SK-N-SH (cell line): ENCODE measurements at regions not wholly inside any gene's neighbourhood (a gene's known extent, or its start where the extent isn't known, plus 50 kb on each side); places are given as distances from the start of the nearest gene placed in this dataset.

Experiments used
- CTCF ChIA-PET: fragments of 300-600, 350-600 bp; formaldehyde crosslinking; extraction: SDS; loops from one replicate; lab custom pipeline; 2021; lab: Yijun Ruan, JAX
- POLR2A ChIA-PET: fragments of 350-600 bp; sonication (Branson Sonifier 250); formaldehyde crosslinking; extraction: SDS; loops from one replicate; lab custom pipeline; 2020; ENCODE audit warnings: antibody characterized with exemption, inconsistent platforms; lab: Yijun Ruan, JAX
- DNase-seq: peaks from one replicate; pipeline ENCODE4 v3.0.0; 2012
- H2AFZ ChIP-seq: fragments of 200-600 bp; sonication (generic); 2 replicates; pipeline ENCODE4 v1.8.1; 2016; ENCODE audit warnings: antibody characterized with exemption, mild to moderate bottlenecking, low read depth
- H3F3A ChIP-seq: fragments of 200-600 bp; sonication (generic); replicated peaks from 2 replicates; pipeline ENCODE3; 2016; ENCODE audit warnings: antibody characterized with exemption, mild to moderate bottlenecking; ENCODE audit not compliant: insufficient read depth
- H3K27ac ChIP-seq, 2 experiments: fragments of 200-500 bp in 1 of 2; fragments of 200-600 bp in 1 of 2; sonication (Bioruptor generic) in 1 of 2; sonication (generic), shearing (Covaris generic) in 1 of 2; 2 replicates each; pipeline versions ENCODE4 v1.5.1 to v1.6.1; 2014 to 2016; ENCODE audit warnings: low read depth in 2 of 2, inconsistent platforms in 1 of 2, low read length in 1 of 2, mild to moderate bottlenecking in 1 of 2, mixed read lengths in 1 of 2
- H3K27me3 ChIP-seq: fragments of 200-600 bp; sonication (generic), shearing (Covaris generic); 2 replicates; pipeline ENCODE4 v1.6.1; 2016; ENCODE audit warnings: mixed run types; ENCODE audit not compliant: insufficient read depth
- H3K36me3 ChIP-seq, 2 experiments: fragments of 200-500 bp in 1 of 2; fragments of 200-600 bp in 1 of 2; sonication (Bioruptor generic) in 1 of 2; sonication (generic) in 1 of 2; replicated peaks in 1 of 2; 2 replicates each; pipeline versions ENCODE3 to v1.5.1; 2014 to 2016; ENCODE audit warnings: low read length in 1 of 2, mild to moderate bottlenecking in 1 of 2; ENCODE audit not compliant: insufficient read depth in 2 of 2, control insufficient read depth in 1 of 2
- H3K4me1 ChIP-seq, 2 experiments: fragments of 200-500 bp in 1 of 2; fragments of 200-600 bp in 1 of 2; sonication (Bioruptor generic) in 1 of 2; sonication (generic), shearing (Covaris generic) in 1 of 2; 2 replicates each; pipeline versions ENCODE4 v1.5.1 to v1.6.1; 2014 to 2016; ENCODE audit warnings: low read depth in 1 of 2, low read length in 1 of 2, mixed run types in 1 of 2; ENCODE audit not compliant: insufficient read depth in 2 of 2, control insufficient read depth in 1 of 2
- H3K4me2 ChIP-seq: fragments of 200-600 bp; sonication (generic), shearing (Covaris generic); 2 replicates; pipeline ENCODE4 v1.6.1; 2017; ENCODE audit warnings: mixed run types
- H3K4me3 ChIP-seq, 2 experiments: fragments of 200-500 bp in 1 of 2; fragments of 200-600 bp in 1 of 2; sonication (Bioruptor generic) in 1 of 2; sonication (generic), shearing (Covaris generic) in 1 of 2; 2 replicates each; pipeline versions ENCODE4 v1.5.1 to v1.8.1; 2014 to 2016; ENCODE audit warnings: low read depth in 2 of 2, inconsistent platforms in 1 of 2, low read length in 1 of 2, mild to moderate bottlenecking in 1 of 2, mixed read lengths in 1 of 2, moderate library complexity in 1 of 2
- H3K79me2 ChIP-seq: fragments of 200-600 bp; sonication (generic); 2 replicates; pipeline ENCODE4 v1.8.1; 2017; ENCODE audit warnings: mild to moderate bottlenecking; ENCODE audit not compliant: insufficient read depth
- H3K9ac ChIP-seq: fragments of 200-600 bp; sonication (generic); 2 replicates; pipeline ENCODE4 v1.6.1; 2017; ENCODE audit warnings: mixed run types
- H3K9me2 ChIP-seq: fragments of 200-600 bp; sonication (generic); 2 replicates; pipeline ENCODE4 v1.6.1; 2017; ENCODE audit warnings: mixed run types
- H3K9me3 ChIP-seq: fragments of 200-600 bp; sonication (generic); 2 replicates; pipeline ENCODE4 v1.6.1; 2017; ENCODE audit warnings: mixed run types, mild to moderate bottlenecking, moderate library complexity
- H4K20me1 ChIP-seq: fragments of 200-600 bp; sonication (generic); 2 replicates; pipeline ENCODE4 v1.6.1; 2017; ENCODE audit warnings: mild to moderate bottlenecking, mixed run types; ENCODE audit not compliant: insufficient read depth
- CHD2 ChIP-seq: fragments of 150-350 bp; IDR thresholded peaks from 2 replicates; pipeline ENCODE4 v1.6.1; 2018; ENCODE audit warnings: low read length; ENCODE audit not compliant: partially characterized antibody
- ELF1 ChIP-seq: IDR thresholded peaks from 2 replicates; pipeline ENCODE4 v1.4.0; 2012
- EP300 ChIP-seq, 2 experiments: IDR thresholded peaks; 2 replicates each; pipeline versions ENCODE4 v1.4.0 to v1.6.1; 2012; ENCODE audit warnings: borderline replicate concordance in 1 of 2, low read depth in 1 of 2, low read length in 1 of 2
- EZH2phosphoT487 ChIP-seq: fragments of 200-600 bp; sonication (generic); IDR thresholded peaks from 2 replicates; pipeline ENCODE4 v1.6.1; 2017; ENCODE audit warnings: low read depth, mixed run types, mild to moderate bottlenecking, antibody characterized with exemption, moderate library complexity, borderline replicate concordance
- FOSL2 ChIP-seq: IDR thresholded peaks from 2 replicates; pipeline ENCODE4 v1.4.0; 2012; ENCODE audit warnings: low read depth, mild to moderate bottlenecking, moderate library complexity, borderline replicate concordance
- FOXJ3 ChIP-seq: sonication (generic); formaldehyde crosslinking; IDR thresholded peaks from 2 replicates; pipeline ENCODE4 v1.5.1; 2020; ENCODE audit warnings: mild to moderate bottlenecking, missing genetic modification reagents
- FOXM1 ChIP-seq: IDR thresholded peaks from 2 replicates; pipeline ENCODE4 v1.4.0; 2012; ENCODE audit warnings: low read depth, mild to moderate bottlenecking
- GATA2 ChIP-seq: sonication (generic); formaldehyde crosslinking; IDR thresholded peaks from 2 replicates; pipeline ENCODE4 v1.5.0; 2020; ENCODE audit warnings: mild to moderate bottlenecking, missing genetic modification reagents
- JUND ChIP-seq: IDR thresholded peaks from 2 replicates; pipeline ENCODE4 v1.4.0; 2012
- NFIC ChIP-seq: IDR thresholded peaks from 2 replicates; pipeline ENCODE4 v1.4.0; 2012; ENCODE audit warnings: borderline replicate concordance
- RAD21 ChIP-seq: IDR thresholded peaks from 2 replicates; pipeline ENCODE4 v1.6.1; 2012; ENCODE audit warnings: mild to moderate bottlenecking, low read length
- RFX5 ChIP-seq: IDR thresholded peaks from 2 replicates; pipeline ENCODE4 v1.6.1; 2012; ENCODE audit warnings: mild to moderate bottlenecking, improper control_type of control experiment, low read length
- RXRA ChIP-seq: IDR thresholded peaks from 2 replicates; pipeline ENCODE4 v1.4.0; 2012; ENCODE audit warnings: low read depth, mild to moderate bottlenecking, borderline replicate concordance
- SMC3 ChIP-seq: IDR thresholded peaks from 2 replicates; pipeline ENCODE4 v1.6.1; 2012; ENCODE audit warnings: low read depth, low read length, improper control_type of control experiment
- TCF12 ChIP-seq: IDR thresholded peaks from 2 replicates; pipeline ENCODE4 v1.4.0; 2012
- TEAD4 ChIP-seq: IDR thresholded peaks from 2 replicates; pipeline ENCODE4 v1.4.0; 2012; ENCODE audit warnings: mild to moderate bottlenecking, borderline replicate concordance; ENCODE audit not compliant: insufficient read depth
- YY1 ChIP-seq: IDR thresholded peaks from 2 replicates; pipeline ENCODE4 v1.4.0; 2012; ENCODE audit warnings: low read depth, mild to moderate bottlenecking
- WGBS: methylation state at CpG from one replicate; pipeline ENCODE4 v1.1.6; 2017; ENCODE audit warnings: low lambda C conversion rate; 5-methylcytosine and 5-hydroxymethylcytosine counted together
- TF ChIP-seq, protein P1 (sequence below): IDR thresholded peaks from 2 replicates; pipeline ENCODE4; 2012
- TF ChIP-seq, protein P2 (sequence below): fragments of 150-350 bp; IDR thresholded peaks from 2 replicates; pipeline ENCODE4 v1.6.1; 2017; ENCODE audit warnings: antibody characterized with exemption, low read length, low read depth, borderline replicate concordance
- TF ChIP-seq, protein P3 (sequence below): fragments of 150-350 bp; IDR thresholded peaks from 2 replicates; pipeline ENCODE4 v1.6.1; 2016; ENCODE audit warnings: mild to moderate bottlenecking, low read depth, low read length
- TF ChIP-seq, protein P4 (sequence below): IDR thresholded peaks from 2 replicates; pipeline ENCODE4 v1.4.0; 2012; ENCODE audit warnings: low read depth

DNA sequence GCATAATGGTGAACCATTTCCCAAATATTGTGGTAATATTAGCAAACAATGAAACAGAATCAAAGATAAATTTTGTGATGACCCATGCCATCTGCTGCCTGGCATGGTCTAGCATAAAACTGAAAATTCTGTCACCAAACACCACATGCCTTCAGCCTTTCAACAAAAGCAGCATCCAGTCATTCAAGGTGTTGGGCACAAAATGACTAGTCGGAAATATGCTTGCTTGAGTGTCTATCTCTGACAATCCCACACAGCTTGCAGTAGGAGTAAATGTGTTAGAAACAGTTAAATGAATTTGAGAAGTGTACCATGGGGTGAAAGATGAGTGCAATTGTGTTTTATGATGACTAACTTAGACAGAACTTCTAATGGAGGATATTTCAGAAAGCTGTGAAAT, 61.7 kb upstream of the CDIN1 start (continued):
- TF ChIP-seq CHD2 (no peak), EP300 (IDR thresholded peaks at IDR 0.05; ENCODE audit: borderline replicate concordance in 1 of 2, low read depth in 1 of 2, low read length in 1 of 2) (no peak), SMC3 (no peak), FOXM1 (no peak), EZH2phosphoT487 (no peak), ELF1 (no peak)
- TF ChIP-seq, protein P1, sequence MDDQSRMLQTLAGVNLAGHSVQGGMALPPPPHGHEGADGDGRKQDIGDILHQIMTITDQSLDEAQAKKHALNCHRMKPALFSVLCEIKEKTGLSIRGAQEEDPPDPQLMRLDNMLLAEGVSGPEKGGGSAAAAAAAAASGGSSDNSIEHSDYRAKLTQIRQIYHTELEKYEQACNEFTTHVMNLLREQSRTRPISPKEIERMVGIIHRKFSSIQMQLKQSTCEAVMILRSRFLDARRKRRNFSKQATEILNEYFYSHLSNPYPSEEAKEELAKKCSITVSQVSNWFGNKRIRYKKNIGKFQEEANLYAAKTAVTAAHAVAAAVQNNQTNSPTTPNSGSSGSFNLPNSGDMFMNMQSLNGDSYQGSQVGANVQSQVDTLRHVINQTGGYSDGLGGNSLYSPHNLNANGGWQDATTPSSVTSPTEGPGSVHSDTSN, result no peak
- TF ChIP-seq, protein P2, sequence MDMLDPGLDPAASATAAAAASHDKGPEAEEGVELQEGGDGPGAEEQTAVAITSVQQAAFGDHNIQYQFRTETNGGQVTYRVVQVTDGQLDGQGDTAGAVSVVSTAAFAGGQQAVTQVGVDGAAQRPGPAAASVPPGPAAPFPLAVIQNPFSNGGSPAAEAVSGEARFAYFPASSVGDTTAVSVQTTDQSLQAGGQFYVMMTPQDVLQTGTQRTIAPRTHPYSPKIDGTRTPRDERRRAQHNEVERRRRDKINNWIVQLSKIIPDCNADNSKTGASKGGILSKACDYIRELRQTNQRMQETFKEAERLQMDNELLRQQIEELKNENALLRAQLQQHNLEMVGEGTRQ, result no peak

DNA sequence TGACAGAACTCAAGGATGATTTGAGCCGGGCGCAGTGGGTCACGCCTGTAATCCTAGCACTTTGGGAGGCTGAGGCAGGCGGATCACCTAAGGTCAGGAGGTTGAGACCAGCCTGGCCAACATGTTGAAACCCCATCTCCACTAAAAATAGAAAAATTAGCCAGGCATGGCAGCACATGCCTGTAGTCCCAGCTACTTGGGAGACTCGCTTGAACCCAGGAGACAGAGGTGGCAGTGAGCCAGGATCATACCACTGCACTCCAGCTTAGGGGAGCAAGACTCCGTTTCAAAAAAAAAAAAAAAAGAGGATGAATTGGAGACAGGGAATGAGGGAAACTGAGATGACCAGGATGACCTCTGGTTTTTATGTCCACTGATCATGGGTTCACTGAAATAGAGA, 60.4 kb upstream of the CDIN1 start:
- no peak overlapping the region for H3K9ac ChIP-seq
- H3F3A ChIP-seq, result no peaks in the 10 kb centered on the region
- ChIA-PET POLR2A (no interaction called here), CTCF (interaction anchor here (0.9 to 1.5 kb wide), 2 partner anchors 8 to 15 kb away, joined by 3 to 4 read pairs; no protein-coding TSS in a partner anchor)
- no peak for DNase-seq
- WGBS, result 95% methylated on average over 6 of the region's 6 CpGs
- H3K36me3 ChIP-seq, result no peaks in the 10 kb centered on the region
- H3K4me2 ChIP-seq, result no peak overlapping the region
- no peaks in the 10 kb centered on the region for H3K27me3 ChIP-seq
- H3K9me3 ChIP-seq, result no peaks in the 10 kb centered on the region
- H3K4me3 ChIP-seq, result no peak overlapping the region
- H3K27ac ChIP-seq, result no peak overlapping the region
- no peaks in the 10 kb centered on the region for H3K9me2 ChIP-seq
- no peaks in the 10 kb centered on the region for H4K20me1 ChIP-seq
- TF ChIP-seq GATA2 (no peak), CHD2 (no peak), FOXJ3 (CRISPR knock-in tag) (no peak)
- TF ChIP-seq, protein P3, sequence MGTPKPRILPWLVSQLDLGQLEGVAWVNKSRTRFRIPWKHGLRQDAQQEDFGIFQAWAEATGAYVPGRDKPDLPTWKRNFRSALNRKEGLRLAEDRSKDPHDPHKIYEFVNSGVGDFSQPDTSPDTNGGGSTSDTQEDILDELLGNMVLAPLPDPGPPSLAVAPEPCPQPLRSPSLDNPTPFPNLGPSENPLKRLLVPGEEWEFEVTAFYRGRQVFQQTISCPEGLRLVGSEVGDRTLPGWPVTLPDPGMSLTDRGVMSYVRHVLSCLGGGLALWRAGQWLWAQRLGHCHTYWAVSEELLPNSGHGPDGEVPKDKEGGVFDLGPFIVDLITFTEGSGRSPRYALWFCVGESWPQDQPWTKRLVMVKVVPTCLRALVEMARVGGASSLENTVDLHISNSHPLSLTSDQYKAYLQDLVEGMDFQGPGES, result no peak
- no peaks in the 10 kb centered on the region for H3K79me2 ChIP-seq
- no peaks in the 10 kb centered on the region for H3K4me1 ChIP-seq
- no peak overlapping the region for H2AFZ ChIP-seq

DNA sequence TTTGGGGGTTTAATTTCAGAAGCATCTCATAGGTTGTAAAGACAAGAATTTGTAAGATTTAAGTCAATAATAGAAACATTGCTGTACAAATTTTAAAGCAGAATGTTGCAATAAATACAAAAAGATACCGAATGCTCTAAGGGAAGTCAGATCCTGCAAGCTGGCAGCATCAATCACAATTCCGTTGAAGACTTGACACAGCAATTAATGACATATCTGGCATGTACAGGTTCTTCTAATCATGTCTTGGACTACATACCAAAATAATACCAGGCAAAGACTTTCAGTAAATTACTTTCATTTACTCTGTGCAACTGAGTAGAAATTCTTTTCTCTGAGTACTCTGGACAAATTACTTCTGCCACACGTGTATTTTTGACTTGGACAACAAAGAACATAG, 54.0 kb upstream of the CDIN1 start:
- no peak for DNase-seq
- H3K9ac ChIP-seq, result no peak overlapping the region
- H3K27ac ChIP-seq, result no peak overlapping the region
- H4K20me1 ChIP-seq, result no peaks in the 10 kb centered on the region
- H2AFZ ChIP-seq, result no peak overlapping the region
- no peaks in the 10 kb centered on the region for H3K27me3 ChIP-seq
- TF ChIP-seq, protein P1, result no peak
- TF ChIP-seq NFIC (no peak), JUND (no peak), RFX5 (no peak), EZH2phosphoT487 (no peak), RXRA (no peak), EP300 (IDR thresholded peaks at IDR 0.05; ENCODE audit: borderline replicate concordance in 1 of 2, low read depth in 1 of 2, low read length in 1 of 2) (no peak), CHD2 (no peak), SMC3 (no peak), GATA2 (no peak), YY1 (no peak), TCF12 (no peak), TEAD4 (no peak), RAD21 (no peak), FOSL2 (no peak), ELF1 (no peak)
- TF ChIP-seq, protein P4, sequence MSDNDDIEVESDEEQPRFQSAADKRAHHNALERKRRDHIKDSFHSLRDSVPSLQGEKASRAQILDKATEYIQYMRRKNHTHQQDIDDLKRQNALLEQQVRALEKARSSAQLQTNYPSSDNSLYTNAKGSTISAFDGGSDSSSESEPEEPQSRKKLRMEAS, result no peak
- CTCF ChIA-PET, result interaction anchor here (3.2 kb wide), 1 partner anchor 24 kb away, joined by 13 read pairs; no protein-coding TSS in a partner anchor
- H3K9me2 ChIP-seq, result no peaks in the 10 kb centered on the region
- H3K9me3 ChIP-seq, result no peaks in the 10 kb centered on the region
- POLR2A ChIA-PET, result no interaction called here
- H3F3A ChIP-seq, result no peaks in the 10 kb centered on the region
- 88% methylated on average over 3 of the region's 3 CpGs for WGBS
- H3K79me2 ChIP-seq, result no peaks in the 10 kb centered on the region
- H3K4me3 ChIP-seq, result no peak overlapping the region
- H3K4me1 ChIP-seq, result peaks cover 0 to 8% of the 10 kb centered on the region in 2 experiments; a peak in 2 of 4 replicates
- no peaks in the 10 kb centered on the region for H3K36me3 ChIP-seq
- no peak overlapping the region for H3K4me2 ChIP-seq
